Mesendoderm (in vitro differentiated cells): ENCODE measurements at regions not wholly inside any gene's neighbourhood (a gene's known extent, or its start where the extent isn't known, plus 50 kb on each side); places are given as distances from the start of the nearest gene placed in this dataset.

Experiments
- DNase-seq: peaks from one replicate; pipeline ENCODE4 v3.0.0; 2013
- H2AK5ac ChIP-seq: 2 replicates; pipeline ENCODE4 v1.6.1; 2013; ENCODE audit warnings: low read length, inconsistent platforms
- H2BK120ac ChIP-seq: 2 replicates; pipeline ENCODE4 v1.6.1; 2013; ENCODE audit warnings: low read depth, mild to moderate bottlenecking, low read length, moderate library complexity, mixed read lengths
- H2BK15ac ChIP-seq: replicated peaks from 2 replicates; pipeline ENCODE4 v1.6.1; 2013; ENCODE audit warnings: low read depth, mild to moderate bottlenecking, moderate library complexity
- H2BK5ac ChIP-seq: 2 replicates; pipeline ENCODE4 v1.6.1; 2013; ENCODE audit warnings: low read length, inconsistent platforms
- H3K18ac ChIP-seq: 2 replicates; pipeline ENCODE4 v1.6.1; 2013; ENCODE audit warnings: mild to moderate bottlenecking, low read length, mixed read lengths
- H3K23ac ChIP-seq: one replicate; pipeline ENCODE4 v1.6.1; 2013; ENCODE audit warnings: low read length
- H3K27ac ChIP-seq: 2 replicates; pipeline ENCODE4 v1.5.1; 2013; ENCODE audit warnings: low read depth, mild to moderate bottlenecking, inconsistent platforms, low read length, moderate library complexity
- H3K27me3 ChIP-seq: 2 replicates; pipeline ENCODE4 v1.6.1; 2013; ENCODE audit warnings: low read length, control low read depth, mild to moderate bottlenecking, inconsistent platforms; ENCODE audit not compliant: insufficient read depth, poor library complexity
- H3K36me3 ChIP-seq: 2 replicates; pipeline ENCODE4 v1.6.1; 2013; ENCODE audit warnings: low read length, inconsistent platforms; ENCODE audit not compliant: control insufficient read depth, insufficient read depth
- H3K4ac ChIP-seq: one replicate; pipeline ENCODE4 v1.6.1; 2013; ENCODE audit warnings: low read depth, mild to moderate bottlenecking, low read length, moderate library complexity
- H3K4me1 ChIP-seq: 2 replicates; pipeline ENCODE4 v1.6.1; 2013; ENCODE audit warnings: low read depth, low read length, inconsistent platforms; ENCODE audit not compliant: control insufficient read depth
- H3K4me2 ChIP-seq: 2 replicates; pipeline ENCODE4 v1.6.1; 2013; ENCODE audit warnings: low read length
- H3K4me3 ChIP-seq: 2 replicates; pipeline ENCODE4 v1.5.1; 2013; ENCODE audit warnings: mild to moderate bottlenecking, low read length
- H3K56ac ChIP-seq: one replicate; pipeline ENCODE4 v1.6.1; 2013; ENCODE audit warnings: low read length
- H3K79me1 ChIP-seq: 2 replicates; pipeline ENCODE4 v1.6.1; 2013; ENCODE audit warnings: low read length, inconsistent platforms
- H3K79me2 ChIP-seq: 2 replicates; pipeline ENCODE4 v1.6.1; 2013; ENCODE audit warnings: mild to moderate bottlenecking, low read length; ENCODE audit not compliant: control insufficient read depth, insufficient read depth
- H3K9ac ChIP-seq: 2 replicates; pipeline ENCODE4 v1.6.1; 2013; ENCODE audit warnings: low read length, inconsistent platforms
- H4K5ac ChIP-seq: one replicate; pipeline ENCODE4 v1.6.1; 2013; ENCODE audit warnings: low read length
- H4K8ac ChIP-seq: one replicate; pipeline ENCODE4 v1.6.1; 2013; ENCODE audit warnings: low read depth, mild to moderate bottlenecking, control low read depth, low read length, moderate library complexity
- WGBS: extraction: QIAGEN DNeasy Blood & Tissue Kit; methylation state at CpG from one replicate; pipeline ENCODE4 v1.1.7; 2013; ENCODE audit warnings: low lambda C conversion rate, missing lambda C conversion rate; ENCODE audit not compliant: insufficient coverage; ENCODE audit errors: extremely low coverage; 5-methylcytosine and 5-hydroxymethylcytosine counted together

GRCh38 chr1:57839526-57839925, 415.7 kb upstream of the DAB1 start:
- no peak overlapping the region for H2BK5ac ChIP-seq
- H3K4me1 ChIP-seq, result no peaks in the 10 kb centered on the region
- no CpG with 5 or more reads among the region's 1 CpG for WGBS
- H2AK5ac ChIP-seq, result no peak overlapping the region
- no peak overlapping the region for H4K5ac ChIP-seq
- H4K8ac ChIP-seq, result no peak overlapping the region
- no peak overlapping the region for H2BK120ac ChIP-seq
- H3K27me3 ChIP-seq, result no peaks in the 10 kb centered on the region
- no peak overlapping the region for H3K56ac ChIP-seq
- no peaks in the 10 kb centered on the region for H3K36me3 ChIP-seq
- no peaks in the 10 kb centered on the region for H3K79me2 ChIP-seq
- no peak overlapping the region for H3K4me2 ChIP-seq
- H3K9ac ChIP-seq, result no peak overlapping the region
- H3K4ac ChIP-seq, result no peak overlapping the region
- no peak for DNase-seq
- no peak overlapping the region for H3K27ac ChIP-seq
- no peak overlapping the region for H3K23ac ChIP-seq
- H3K79me1 ChIP-seq, result no peaks in the 10 kb centered on the region
- no peak overlapping the region for H2BK15ac ChIP-seq
- H3K18ac ChIP-seq, result no peak overlapping the region
- H3K4me3 ChIP-seq, result no peak overlapping the region

- H2BK120ac ChIP-seq, result no peak overlapping the region
- no peak for DNase-seq
Observed at GRCh38 chr1:57839067-57839466, 415.2 kb upstream of the DAB1 start.

GRCh38 chr1:57835620-57836019, 411.8 kb upstream of the DAB1 start:
- no peak overlapping the region for H3K4ac ChIP-seq
- no peak overlapping the region for H3K9ac ChIP-seq
- no peak overlapping the region for H3K23ac ChIP-seq
- no peak overlapping the region for H3K27ac ChIP-seq
- DNase-seq, result peak; percentile 72
- H2AK5ac ChIP-seq, result no peak overlapping the region
- H2BK5ac ChIP-seq, result no peak overlapping the region
- no peak overlapping the region for H3K4me2 ChIP-seq
- no peak overlapping the region for H3K4me3 ChIP-seq
- H3K27me3 ChIP-seq, result no peaks in the 10 kb centered on the region
- H3K4me1 ChIP-seq, result no peaks in the 10 kb centered on the region
- H2BK120ac ChIP-seq, result no peak overlapping the region
- H4K5ac ChIP-seq, result no peak overlapping the region
- no peak overlapping the region for H3K56ac ChIP-seq
- no peak overlapping the region for H4K8ac ChIP-seq
- no peak overlapping the region for H2BK15ac ChIP-seq
- no peak overlapping the region for H3K18ac ChIP-seq
- no peaks in the 10 kb centered on the region for H3K36me3 ChIP-seq
- H3K79me1 ChIP-seq, result no peaks in the 10 kb centered on the region
- WGBS, result no CpG with 5 or more reads among the region's 5 CpGs
- no peaks in the 10 kb centered on the region for H3K79me2 ChIP-seq

More at GRCh38 chr1:57839067-57839466, 415.2 kb upstream of the DAB1 start:
- H3K27ac ChIP-seq, result no peak overlapping the region
- no peaks in the 10 kb centered on the region for H3K79me2 ChIP-seq
- no peak overlapping the region for H3K56ac ChIP-seq
- no peak overlapping the region for H2BK5ac ChIP-seq
- no peaks in the 10 kb centered on the region for H3K27me3 ChIP-seq
- H4K5ac ChIP-seq, result no peak overlapping the region
- no peak overlapping the region for H3K23ac ChIP-seq
- H2AK5ac ChIP-seq, result no peak overlapping the region
- no peak overlapping the region for H3K4me3 ChIP-seq
- WGBS, result no CpG with 5 or more reads among the region's 1 CpG
- H3K4me2 ChIP-seq, result no peak overlapping the region
- H2BK15ac ChIP-seq, result no peak overlapping the region
- H4K8ac ChIP-seq, result no peak overlapping the region
- H3K4me1 ChIP-seq, result no peaks in the 10 kb centered on the region
- no peaks in the 10 kb centered on the region for H3K79me1 ChIP-seq
- H3K36me3 ChIP-seq, result no peaks in the 10 kb centered on the region
- H3K9ac ChIP-seq, result no peak overlapping the region
- H3K18ac ChIP-seq, result no peak overlapping the region
- no peak overlapping the region for H3K4ac ChIP-seq

- WGBS, result no CpG with 5 or more reads among the region's 2 CpGs
- H3K4me2 ChIP-seq, result no peak overlapping the region
- no peak overlapping the region for H3K27ac ChIP-seq
Observed at GRCh38 chr1:57833296-57833695, 409.4 kb upstream of the DAB1 start.

GRCh38 chr1:57832612-57833011, 408.8 kb upstream of the DAB1 start:
- Histone ChIP-seq H2BK5ac (no peak overlapping the region), H3K36me3 (no peaks in the 10 kb centered on the region), H4K5ac (no peak overlapping the region), H3K4me2 (no peak overlapping the region), H3K4me3 (no peak overlapping the region), H3K18ac (no peak overlapping the region), H2BK15ac (no peak overlapping the region), H3K56ac (no peak overlapping the region), H3K4ac (no peak overlapping the region), H3K27ac (no peak overlapping the region), H3K79me1 (no peaks in the 10 kb centered on the region), H3K27me3 (no peaks in the 10 kb centered on the region), H4K8ac (no peak overlapping the region), H2AK5ac (no peak overlapping the region), H3K4me1 (no peaks in the 10 kb centered on the region), H3K9ac (no peak overlapping the region), H2BK120ac (no peak overlapping the region), H3K23ac (no peak overlapping the region), H3K79me2 (no peaks in the 10 kb centered on the region)
- peak; percentile 30 for DNase-seq

More at GRCh38 chr1:57833296-57833695, 409.4 kb upstream of the DAB1 start:
- no peaks in the 10 kb centered on the region for H3K79me1 ChIP-seq
- H2BK120ac ChIP-seq, result no peak overlapping the region
- no peak overlapping the region for H3K9ac ChIP-seq
- H3K4me3 ChIP-seq, result no peak overlapping the region
- no peak overlapping the region for H2BK5ac ChIP-seq
- H3K4ac ChIP-seq, result no peak overlapping the region
- H4K5ac ChIP-seq, result no peak overlapping the region
- no peak overlapping the region for H2AK5ac ChIP-seq
- no peaks in the 10 kb centered on the region for H3K79me2 ChIP-seq
- no peak overlapping the region for H3K23ac ChIP-seq
- H3K56ac ChIP-seq, result no peak overlapping the region
- no peaks in the 10 kb centered on the region for H3K27me3 ChIP-seq
- DNase-seq, result no peak
- H2BK15ac ChIP-seq, result no peak overlapping the region
- H3K18ac ChIP-seq, result no peak overlapping the region
- H4K8ac ChIP-seq, result no peak overlapping the region
- no peaks in the 10 kb centered on the region for H3K4me1 ChIP-seq
- H3K36me3 ChIP-seq, result no peaks in the 10 kb centered on the region

- no CpG with 5 or more reads among the region's 1 CpG for WGBS
- H2AK5ac ChIP-seq, result no peak overlapping the region
- no peak overlapping the region for H2BK5ac ChIP-seq
- H3K18ac ChIP-seq, result no peak overlapping the region
- no peaks in the 10 kb centered on the region for H3K36me3 ChIP-seq
- no peaks in the 10 kb centered on the region for H3K27me3 ChIP-seq
- H4K8ac ChIP-seq, result no peak overlapping the region
- H3K9ac ChIP-seq, result no peak overlapping the region
- H3K23ac ChIP-seq, result no peak overlapping the region
- no peak for DNase-seq
- no peak overlapping the region for H3K27ac ChIP-seq
- no peaks in the 10 kb centered on the region for H3K79me1 ChIP-seq
- H3K79me2 ChIP-seq, result no peaks in the 10 kb centered on the region
- no peak overlapping the region for H3K4me2 ChIP-seq
- no peaks in the 10 kb centered on the region for H3K4me1 ChIP-seq
- H2BK120ac ChIP-seq, result no peak overlapping the region
- no peak overlapping the region for H3K4me3 ChIP-seq
- H3K56ac ChIP-seq, result no peak overlapping the region
- no peak overlapping the region for H3K4ac ChIP-seq
- H2BK15ac ChIP-seq, result no peak overlapping the region
- no peak overlapping the region for H4K5ac ChIP-seq
Observed at GRCh38 chr1:57831624-57832023, 407.8 kb upstream of the DAB1 start.
